ENCODE measurements at regions not wholly inside any gene's neighbourhood (a gene's known extent, or its start where the extent isn't known, plus 50 kb on each side); places are given as distances from the start of the nearest gene placed in this dataset.

- 23 to 43% methylated on average over 4 of the region's 4 CpGs for WGBS, 2 donors
- no peak for FAIRE-seq
- Histone ChIP-seq H3K36me3 (no peaks in the 10 kb centered on the region), H3K27me3 (no peaks in the 10 kb centered on the region), H3K9me3 (no peaks in the 10 kb centered on the region), H3K4me3 (no peak overlapping the region), H3K4me1 (no peaks in the 10 kb centered on the region), H3K27ac (no peak overlapping the region)
- intact Hi-C loops (cut with DNase I) = no loop called here
- no peak for TF ChIP-seq CTCF (IDR thresholded peaks at IDR 0.05)
- ATAC-seq = no peak
- DNase-seq = no peak
Observed at GRCh38 chr9:26061948-26062575, 383.8 kb upstream of the TUSC1 start.

GRCh38 chr9:26058111-26058895 lies 380.1 kb upstream of the TUSC1 start:
- no peaks in the 10 kb centered on the region for H3K27me3 ChIP-seq
- TF ChIP-seq CTCF (IDR thresholded peaks at IDR 0.05) = no peak
- no peaks in the 10 kb centered on the region for H3K36me3 ChIP-seq
- DNase-seq (no peak), ATAC-seq (no peak), FAIRE-seq (no peak)
- no peak overlapping the region for H3K27ac ChIP-seq
- no peaks in the 10 kb centered on the region for H3K9me3 ChIP-seq
- H3K4me3 ChIP-seq = no peak overlapping the region
- H3K4me1 ChIP-seq = no peaks in the 10 kb centered on the region
- intact Hi-C loops (cut with DNase I) = no loop called here
- WGBS, 2 donors = 18 to 35% methylated on average over 1 of the region's 1 CpG

GRCh38 chr9:26057050-26057449 lies 378.8 kb upstream of the TUSC1 start:
- no peak for FAIRE-seq
- no peaks in the 10 kb centered on the region for H3K4me1 ChIP-seq
- no peaks in the 10 kb centered on the region for H3K36me3 ChIP-seq
- H3K9me3 ChIP-seq = no peaks in the 10 kb centered on the region
- intact Hi-C loops (cut with DNase I) = no loop called here
- no peaks in the 10 kb centered on the region for H3K27me3 ChIP-seq
- no peak overlapping the region for H3K27ac ChIP-seq
- DNase-seq = no peak
- H3K4me3 ChIP-seq = no peak overlapping the region
- TF ChIP-seq CTCF (IDR thresholded peaks at IDR 0.05) = no peak
- no peak for ATAC-seq
- 53 to 70% methylated on average over 3 of the region's 3 CpGs for WGBS, 2 donors

GRCh38 chr9:26054600-26055520 lies 376.6 kb upstream of the TUSC1 start:
- no peaks in the 10 kb centered on the region for H3K4me1 ChIP-seq
- ATAC-seq (no peak), FAIRE-seq (no peak), DNase-seq (no peak)
- no peak overlapping the region for H3K4me3 ChIP-seq
- H3K9me3 ChIP-seq = no peaks in the 10 kb centered on the region
- H3K27me3 ChIP-seq = no peaks in the 10 kb centered on the region
- no peak for TF ChIP-seq CTCF (IDR thresholded peaks at IDR 0.05)
- intact Hi-C loops (cut with DNase I) = no loop called here
- whole genome bisulfite sequencing, 2 donors = 47 to 63% methylated on average over 4 of the region's 4 CpGs
- no peaks in the 10 kb centered on the region for H3K36me3 ChIP-seq
- no peak overlapping the region for H3K27ac ChIP-seq

Measured in pancreas (tissue), 10 donors.